ENCODE measurements at regions not wholly inside any gene's neighbourhood (a gene's known extent, or its start where the extent isn't known, plus 50 kb on each side); places are given as distances from the start of the nearest gene placed in this dataset.

GRCh38 chr2:8452979-8453903 lies 228.6 kb upstream of the ID2 start:
- TF ChIP-seq YY1 (IDR thresholded peaks at IDR 0.05; ENCODE audit: low read depth): no peak
- TF ChIP-seq EP300 (IDR thresholded peaks at IDR 0.05; ENCODE audit: borderline replicate concordance): no peak
- TF ChIP-seq, protein P1, sequence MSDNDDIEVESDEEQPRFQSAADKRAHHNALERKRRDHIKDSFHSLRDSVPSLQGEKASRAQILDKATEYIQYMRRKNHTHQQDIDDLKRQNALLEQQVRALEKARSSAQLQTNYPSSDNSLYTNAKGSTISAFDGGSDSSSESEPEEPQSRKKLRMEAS (IDR thresholded peaks at IDR 0.05): no peak
- TF ChIP-seq RAD21 (IDR thresholded peaks at IDR 0.05; ENCODE audit: low read depth): no peak
- TF ChIP-seq, protein P2, sequence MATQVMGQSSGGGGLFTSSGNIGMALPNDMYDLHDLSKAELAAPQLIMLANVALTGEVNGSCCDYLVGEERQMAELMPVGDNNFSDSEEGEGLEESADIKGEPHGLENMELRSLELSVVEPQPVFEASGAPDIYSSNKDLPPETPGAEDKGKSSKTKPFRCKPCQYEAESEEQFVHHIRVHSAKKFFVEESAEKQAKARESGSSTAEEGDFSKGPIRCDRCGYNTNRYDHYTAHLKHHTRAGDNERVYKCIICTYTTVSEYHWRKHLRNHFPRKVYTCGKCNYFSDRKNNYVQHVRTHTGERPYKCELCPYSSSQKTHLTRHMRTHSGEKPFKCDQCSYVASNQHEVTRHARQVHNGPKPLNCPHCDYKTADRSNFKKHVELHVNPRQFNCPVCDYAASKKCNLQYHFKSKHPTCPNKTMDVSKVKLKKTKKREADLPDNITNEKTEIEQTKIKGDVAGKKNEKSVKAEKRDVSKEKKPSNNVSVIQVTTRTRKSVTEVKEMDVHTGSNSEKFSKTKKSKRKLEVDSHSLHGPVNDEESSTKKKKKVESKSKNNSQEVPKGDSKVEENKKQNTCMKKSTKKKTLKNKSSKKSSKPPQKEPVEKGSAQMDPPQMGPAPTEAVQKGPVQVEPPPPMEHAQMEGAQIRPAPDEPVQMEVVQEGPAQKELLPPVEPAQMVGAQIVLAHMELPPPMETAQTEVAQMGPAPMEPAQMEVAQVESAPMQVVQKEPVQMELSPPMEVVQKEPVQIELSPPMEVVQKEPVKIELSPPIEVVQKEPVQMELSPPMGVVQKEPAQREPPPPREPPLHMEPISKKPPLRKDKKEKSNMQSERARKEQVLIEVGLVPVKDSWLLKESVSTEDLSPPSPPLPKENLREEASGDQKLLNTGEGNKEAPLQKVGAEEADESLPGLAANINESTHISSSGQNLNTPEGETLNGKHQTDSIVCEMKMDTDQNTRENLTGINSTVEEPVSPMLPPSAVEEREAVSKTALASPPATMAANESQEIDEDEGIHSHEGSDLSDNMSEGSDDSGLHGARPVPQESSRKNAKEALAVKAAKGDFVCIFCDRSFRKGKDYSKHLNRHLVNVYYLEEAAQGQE (IDR thresholded peaks at IDR 0.05; ENCODE audit: low read depth): no peak
- no peak for TF ChIP-seq CEBPB (IDR thresholded peaks at IDR 0.05)
- no peak for TF ChIP-seq TCF12 (IDR thresholded peaks at IDR 0.05; ENCODE audit: low read depth)
- TF ChIP-seq FOXM1 (IDR thresholded peaks at IDR 0.05; ENCODE audit: borderline replicate concordance, low read depth): no peak
- TF ChIP-seq TEAD4 (IDR thresholded peaks at IDR 0.05): no peak
- TF ChIP-seq, protein P3, sequence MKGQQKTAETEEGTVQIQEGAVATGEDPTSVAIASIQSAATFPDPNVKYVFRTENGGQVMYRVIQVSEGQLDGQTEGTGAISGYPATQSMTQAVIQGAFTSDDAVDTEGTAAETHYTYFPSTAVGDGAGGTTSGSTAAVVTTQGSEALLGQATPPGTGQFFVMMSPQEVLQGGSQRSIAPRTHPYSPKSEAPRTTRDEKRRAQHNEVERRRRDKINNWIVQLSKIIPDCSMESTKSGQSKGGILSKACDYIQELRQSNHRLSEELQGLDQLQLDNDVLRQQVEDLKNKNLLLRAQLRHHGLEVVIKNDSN (IDR thresholded peaks at IDR 0.05): no peak
